ENCODE measurements at regions not wholly inside any gene's neighbourhood (a gene's known extent, or its start where the extent isn't known, plus 50 kb on each side); places are given as distances from the start of the nearest gene placed in this dataset.
"Not testable (repeated sequence)": the region's sequence is repeated elsewhere in the genome, so short reads cannot be mapped to it uniquely, and the experiment has no call there.

DNA sequence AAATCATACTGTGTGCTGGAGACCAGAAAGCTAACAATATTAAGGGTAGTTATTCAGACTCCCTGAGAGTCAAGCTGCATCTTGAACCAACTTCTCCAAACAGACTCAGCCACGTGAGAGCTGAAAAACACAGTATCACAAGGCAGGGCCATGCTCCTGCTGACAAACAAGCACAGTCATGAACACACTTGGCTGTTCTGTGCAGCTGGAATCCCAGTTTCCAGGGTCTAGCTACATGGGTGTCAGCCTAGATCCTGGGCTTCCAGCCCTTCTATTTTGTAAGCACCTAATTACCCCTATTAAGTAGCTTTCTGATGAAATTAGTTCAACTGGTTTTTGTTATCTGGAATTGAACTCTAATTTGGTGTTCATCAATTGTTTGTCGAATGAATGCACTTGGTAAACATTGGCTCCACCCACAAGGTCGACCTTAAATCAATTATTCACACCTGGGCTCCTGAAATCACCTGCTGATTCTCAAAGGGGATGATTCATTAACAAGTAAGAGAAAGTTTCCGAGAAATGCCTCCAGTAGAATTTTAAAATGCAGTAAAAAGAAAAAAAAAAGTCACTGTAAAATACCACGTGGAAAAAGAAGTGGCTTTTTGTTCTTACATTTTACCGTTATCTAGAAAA lies 179.3 kb downstream of the ZC3H11B start:
- no peak for DNase-seq (ENCODE audit: low spot score)

GRCh38 chr1:219433001-219433400 lies 179.9 kb downstream of the ZC3H11B start:
- DNase-seq (ENCODE audit: low spot score): no peak

- DNase-seq (ENCODE audit: low spot score): no peak
Measured at GRCh38 chr1:219432191-219432606, 180.7 kb downstream of the ZC3H11B start.

- no peak for DNase-seq (ENCODE audit: low spot score)
Measured at GRCh38 chr1:219430419-219430818, 182.5 kb downstream of the ZC3H11B start.

DNA sequence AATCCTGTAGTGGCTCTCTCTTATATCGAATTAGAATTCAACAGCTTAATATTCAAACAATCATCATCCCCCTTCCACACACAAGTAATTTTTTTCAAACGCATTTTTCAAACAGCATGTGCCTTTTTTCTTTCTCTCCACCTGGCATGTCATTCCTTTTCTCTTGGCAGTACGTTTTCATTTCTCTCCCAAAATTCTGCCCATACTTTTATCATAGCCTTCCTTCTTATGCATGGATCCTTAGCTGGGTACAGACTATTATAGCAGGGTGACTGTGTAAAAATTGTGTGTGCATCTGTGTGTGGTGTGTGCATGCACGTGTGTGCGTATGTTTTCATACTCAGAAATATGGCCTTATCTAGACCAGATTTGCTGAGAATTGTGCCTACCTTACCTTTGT lies 184.3 kb downstream of the ZC3H11B start:
- no peak for DNase-seq (ENCODE audit: low spot score)

DNA sequence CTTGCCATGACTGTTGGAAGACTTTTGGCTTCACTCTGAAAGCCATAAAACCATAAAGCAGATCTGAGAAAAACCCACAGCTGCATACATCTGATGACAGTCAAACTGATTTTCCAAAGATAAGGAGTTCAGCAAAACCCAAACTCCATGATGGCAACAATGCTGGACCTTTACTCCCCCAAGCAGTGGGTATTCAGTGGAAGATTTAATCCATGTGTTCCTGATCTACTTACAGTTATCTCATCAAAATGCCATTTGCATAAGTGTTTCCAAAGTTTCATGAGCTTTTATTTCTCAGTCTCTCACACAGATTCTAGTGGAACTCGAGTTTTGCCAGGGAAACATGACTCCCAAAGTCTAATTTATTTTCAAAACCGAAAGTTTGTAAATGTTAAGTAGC lies 184.9 kb downstream of the ZC3H11B start:
- no peak for DNase-seq (ENCODE audit: low spot score)

DNA sequence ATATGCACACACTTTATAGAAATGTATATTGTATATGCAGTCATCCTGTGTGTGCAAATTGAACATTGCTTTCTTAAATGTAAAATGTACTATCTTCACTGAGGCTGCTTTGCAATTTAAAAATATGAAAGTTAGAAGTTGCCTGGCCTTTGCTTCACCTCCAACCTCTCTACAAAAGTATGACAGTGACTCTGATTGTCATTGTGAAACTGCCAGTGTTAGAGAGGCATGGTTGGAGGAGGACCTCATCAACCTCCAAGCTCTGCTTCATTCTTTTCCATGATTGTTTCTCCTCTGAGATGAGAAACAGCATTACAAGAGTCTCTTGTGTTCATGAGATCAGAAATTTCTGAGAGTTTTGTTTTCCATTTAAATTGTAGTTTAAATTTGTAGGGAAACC lies 185.5 kb downstream of the ZC3H11B start:
- no peak for DNase-seq (ENCODE audit: low spot score)

- DNase-seq (ENCODE audit: low spot score): no peak
Measured at GRCh38 chr1:219422811-219423598, 189.9 kb downstream of the ZC3H11B start.

GRCh38 chr1:219420913-219421312 lies 192.0 kb downstream of the ZC3H11B start:
- no peak for DNase-seq (ENCODE audit: low spot score)

DNA sequence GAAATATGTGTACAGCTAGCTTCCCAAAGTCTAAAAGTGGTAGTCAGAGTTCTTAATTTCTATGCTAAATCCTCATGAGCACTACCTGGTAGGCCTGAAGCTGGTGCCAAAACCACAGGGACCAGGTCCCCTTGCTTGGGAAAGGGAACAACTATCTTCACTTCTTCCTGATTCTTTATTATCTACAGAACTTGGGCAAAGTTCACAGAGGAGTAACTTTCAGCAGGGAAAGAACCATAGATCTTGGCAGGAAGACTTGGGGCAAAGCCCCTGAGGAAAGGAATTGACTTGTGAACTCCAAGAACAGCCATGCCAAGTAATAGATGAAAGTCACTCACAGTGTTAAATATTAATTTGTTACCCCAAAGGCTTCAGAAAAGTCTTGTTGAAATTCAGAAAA lies 193.0 kb downstream of the ZC3H11B start:
- DNase-seq (ENCODE audit: low spot score): no peak

DNA sequence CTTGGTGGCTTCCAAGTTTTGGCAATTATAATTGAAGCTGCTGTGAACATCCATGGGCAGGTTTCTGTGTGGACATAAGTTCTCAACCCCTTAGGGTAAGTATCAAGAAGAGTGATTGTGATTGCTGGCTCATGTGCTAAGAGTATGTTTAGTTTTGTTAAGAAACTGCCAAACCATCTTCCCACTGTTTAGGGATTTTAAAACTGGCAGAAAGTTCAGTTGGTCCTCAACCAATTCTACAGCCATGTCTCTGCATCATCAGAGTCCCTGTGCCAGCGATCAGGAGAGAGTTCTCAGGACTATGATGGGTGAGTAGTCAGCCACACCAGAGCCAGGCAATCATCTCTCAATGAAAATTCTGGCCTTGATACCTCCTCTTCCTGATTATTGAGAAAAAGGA lies 193.8 kb downstream of the ZC3H11B start:
- no peak for DNase-seq (ENCODE audit: low spot score)

- DNase-seq (ENCODE audit: low spot score): no peak
Measured at GRCh38 chr1:219417610-219418009, 195.3 kb downstream of the ZC3H11B start.

DNA sequence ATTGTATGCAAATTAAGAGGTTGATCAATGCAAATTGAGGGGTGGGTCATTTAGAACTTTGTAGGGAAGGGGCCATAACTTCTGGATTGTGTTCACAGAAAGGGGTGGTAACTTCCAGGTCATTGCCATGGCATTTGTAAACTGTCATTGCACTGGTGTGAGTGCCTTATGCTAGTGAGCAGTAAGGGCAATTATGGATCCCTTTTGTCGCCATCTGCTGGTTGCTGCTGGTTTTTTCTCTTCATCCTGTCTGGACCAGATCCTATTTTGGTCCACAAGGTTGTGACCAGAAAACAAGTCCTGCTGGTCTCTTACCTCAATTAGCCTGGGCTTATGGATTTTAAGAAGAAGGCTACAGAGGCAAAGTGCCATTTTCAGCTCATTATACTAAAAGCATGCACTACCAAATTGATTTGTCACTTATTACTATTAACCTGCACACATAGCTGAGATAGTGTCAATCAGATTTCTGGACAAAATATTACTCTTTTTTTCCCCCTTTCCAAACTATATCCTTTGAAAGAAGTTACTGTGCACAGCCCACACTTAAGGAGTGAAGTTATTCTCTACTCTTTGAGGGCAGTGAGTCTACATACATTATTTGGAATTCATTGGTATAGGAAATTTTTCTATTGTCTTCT lies 196.2 kb downstream of the ZC3H11B start:
- DNase-seq (ENCODE audit: low spot score): peak; percentile 54

DNA sequence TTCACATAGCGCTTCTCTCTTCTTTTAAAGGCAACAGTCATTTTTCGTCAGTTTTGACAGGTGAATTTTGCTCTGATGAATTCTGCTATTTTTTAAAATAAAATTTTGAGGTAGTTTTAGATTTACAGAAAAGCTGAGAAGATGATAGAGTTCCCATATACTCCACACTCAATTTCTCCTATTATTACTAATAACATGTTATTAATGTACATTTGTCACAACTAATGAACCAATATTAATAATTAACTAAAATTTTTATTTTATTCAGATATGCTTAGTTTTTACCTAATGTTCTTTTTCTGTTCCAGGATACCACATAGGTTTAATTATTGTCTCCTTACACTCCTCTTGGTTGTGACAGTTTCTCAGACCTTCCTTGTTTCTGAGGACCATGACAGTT lies 197.0 kb downstream of the ZC3H11B start:
- no peak for DNase-seq (ENCODE audit: low spot score)

GRCh38 chr1:219415433-219415832 lies 197.5 kb downstream of the ZC3H11B start:
- DNase-seq (ENCODE audit: low spot score): no peak

DNA sequence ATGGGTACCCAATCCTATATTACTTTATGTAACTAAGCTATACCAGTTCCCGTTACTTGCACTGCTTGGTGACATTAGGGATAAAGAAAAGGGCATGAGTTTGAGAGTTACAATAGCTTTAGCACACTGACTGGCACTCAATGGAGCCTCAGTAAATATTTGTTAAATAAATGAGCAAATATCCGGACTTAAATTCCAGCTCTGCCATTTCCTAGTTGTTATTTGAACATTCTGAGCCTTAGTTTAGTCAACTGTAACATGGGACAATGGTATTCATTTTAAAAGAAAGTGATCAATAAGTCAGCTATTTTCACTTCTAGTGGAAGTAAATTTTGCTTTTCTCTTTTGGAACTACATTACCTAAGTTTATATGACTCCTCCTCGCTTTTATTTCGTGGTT lies 198.7 kb downstream of the ZC3H11B start:
- DNase-seq (ENCODE audit: low spot score): no peak

DNA sequence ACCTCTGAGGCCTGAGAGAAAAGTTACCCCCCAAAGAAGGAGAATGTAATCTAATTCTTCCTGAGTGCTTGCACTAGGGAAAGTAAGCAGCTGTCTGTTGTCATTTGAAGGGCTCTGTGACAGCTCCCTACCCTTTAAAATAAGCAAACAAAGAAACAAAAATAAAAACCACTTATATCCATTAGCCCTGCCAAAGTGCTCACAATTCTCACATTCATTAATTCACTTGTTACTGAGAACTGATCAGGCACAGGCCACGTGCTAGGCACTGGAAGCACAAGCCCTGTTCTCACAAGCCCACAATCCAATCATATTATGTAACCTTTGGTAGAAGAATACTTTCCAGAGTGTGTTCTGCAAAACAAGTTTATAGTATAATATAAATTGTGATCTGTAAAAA lies 199.4 kb downstream of the ZC3H11B start:
- DNase-seq (ENCODE audit: low spot score): no peak

GRCh38 chr1:219412772-219413171 lies 200.1 kb downstream of the ZC3H11B start:
- DNase-seq (ENCODE audit: low spot score): no peak

- not testable (repeated sequence) for DNase-seq (ENCODE audit: low spot score)
Measured at GRCh38 chr1:219410721-219411120, 202.2 kb downstream of the ZC3H11B start.

GRCh38 chr1:219405531-219406331 lies 207.2 kb downstream of the ZC3H11B start:
- DNase-seq (ENCODE audit: low spot score): no peak

DNA sequence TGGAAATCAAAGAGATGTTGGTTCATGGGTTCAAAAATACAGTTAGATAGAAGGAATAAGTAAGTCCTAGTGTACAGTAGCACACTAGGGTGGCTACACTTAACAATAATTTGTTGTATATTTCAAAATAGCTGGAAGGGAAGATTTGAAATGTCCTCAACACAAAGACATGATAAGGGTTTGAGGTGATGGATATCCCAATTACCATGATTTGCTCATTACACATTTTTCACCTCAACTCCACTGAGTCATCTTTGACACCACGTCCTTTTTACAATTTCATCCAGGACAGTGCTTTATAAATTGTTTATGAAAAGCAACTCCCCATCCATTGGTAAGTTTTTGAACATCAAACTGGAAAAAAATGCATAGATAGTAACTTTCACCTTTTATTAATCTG lies 208.3 kb downstream of the ZC3H11B start:
- DNase-seq (ENCODE audit: low spot score): no peak

DNA sequence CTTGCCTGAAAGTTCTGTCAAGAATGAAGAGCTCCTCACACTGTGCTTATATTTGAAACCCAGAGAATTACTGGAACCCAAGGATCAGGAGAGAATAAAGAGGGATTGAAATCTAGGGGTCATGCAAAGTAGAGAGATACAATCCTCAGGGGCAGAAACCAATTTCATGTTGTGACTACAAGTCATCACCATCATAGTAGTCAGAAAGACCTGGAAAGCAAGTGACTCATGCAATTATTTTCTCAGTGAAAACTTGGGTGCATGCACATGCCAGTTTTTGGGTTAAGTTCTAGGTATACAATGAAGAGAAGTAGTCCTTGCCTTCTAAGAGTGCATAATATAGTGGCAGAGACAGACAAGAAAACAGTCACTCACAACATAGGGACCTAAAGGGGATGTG lies 210.0 kb downstream of the ZC3H11B start:
- no peak for DNase-seq (ENCODE audit: low spot score)

All from Ammon's horn (tissue), 1 donor.